ENCODE measurements at regions not wholly inside any gene's neighbourhood (a gene's known extent, or its start where the extent isn't known, plus 50 kb on each side); places are given as distances from the start of the nearest gene placed in this dataset.

DNA sequence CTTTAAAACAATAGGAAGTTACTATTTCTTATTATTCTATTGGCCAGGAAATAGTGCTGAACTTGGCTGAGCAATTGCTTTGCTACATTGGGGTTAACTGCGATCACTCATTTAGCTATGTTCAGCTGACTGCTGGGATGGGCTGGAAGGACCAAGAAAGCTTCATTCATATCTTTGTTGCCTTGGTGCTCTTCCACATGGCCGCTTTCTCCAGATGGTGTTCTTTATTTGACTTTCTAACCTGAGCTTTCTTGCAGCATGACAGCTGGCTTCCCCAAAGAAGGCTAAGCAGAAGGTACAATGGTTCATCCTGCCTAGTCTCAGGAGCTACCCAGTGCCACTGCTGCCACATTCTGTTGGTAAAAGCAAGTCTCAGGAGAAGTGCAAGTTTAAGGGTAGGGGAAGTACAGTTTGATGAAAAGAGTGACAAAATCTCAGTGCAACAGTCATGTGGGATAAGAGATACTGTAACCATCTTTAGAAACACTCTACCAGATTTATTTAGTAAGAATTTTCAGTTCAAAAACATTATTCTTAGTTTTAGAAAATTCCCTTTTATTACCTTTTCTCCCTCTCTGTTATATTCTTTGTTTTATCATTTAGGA lies 180.6 kb upstream of the RBMS1 start:
- no peak for DNase-seq (ENCODE audit: low read depth)

DNA sequence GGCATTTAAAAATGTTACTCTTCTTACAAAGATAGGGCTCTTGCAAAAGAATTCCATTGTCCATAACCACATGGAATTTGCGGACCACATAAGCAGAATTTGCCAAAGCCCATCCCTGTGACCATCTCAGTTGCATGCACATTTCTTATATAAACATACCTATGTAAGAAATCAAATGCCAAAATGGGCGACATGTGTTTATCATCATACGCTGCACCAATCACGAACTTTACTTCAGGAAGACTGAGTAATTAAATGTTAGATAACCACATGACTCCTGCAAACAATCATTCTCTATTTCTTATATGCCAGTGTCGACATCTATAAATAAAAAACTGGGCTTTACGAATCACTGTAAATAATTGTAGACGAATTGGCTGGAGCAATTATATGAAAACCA lies 186.1 kb upstream of the RBMS1 start:
- DNase-seq (ENCODE audit: low read depth), result no peak

DNA sequence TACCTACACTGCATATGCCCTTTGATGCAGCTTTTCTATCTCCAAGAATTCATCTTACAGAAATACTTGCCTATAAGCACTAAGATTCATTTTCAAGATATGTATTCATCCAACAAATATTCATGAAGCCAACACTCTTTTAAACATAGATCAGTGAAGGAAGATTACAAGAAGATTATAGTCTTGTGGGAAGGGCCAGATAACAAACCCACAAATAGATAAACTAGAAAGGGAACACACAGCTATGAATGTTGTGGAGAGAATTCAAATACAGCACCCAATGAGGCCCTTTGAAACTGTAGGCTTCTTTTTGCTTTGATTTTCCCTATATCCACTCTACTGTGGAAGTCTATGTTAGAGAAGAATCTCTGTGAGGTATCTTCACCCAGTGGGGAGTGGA lies 186.7 kb upstream of the RBMS1 start:
- no peak for DNase-seq (ENCODE audit: low read depth)

DNA sequence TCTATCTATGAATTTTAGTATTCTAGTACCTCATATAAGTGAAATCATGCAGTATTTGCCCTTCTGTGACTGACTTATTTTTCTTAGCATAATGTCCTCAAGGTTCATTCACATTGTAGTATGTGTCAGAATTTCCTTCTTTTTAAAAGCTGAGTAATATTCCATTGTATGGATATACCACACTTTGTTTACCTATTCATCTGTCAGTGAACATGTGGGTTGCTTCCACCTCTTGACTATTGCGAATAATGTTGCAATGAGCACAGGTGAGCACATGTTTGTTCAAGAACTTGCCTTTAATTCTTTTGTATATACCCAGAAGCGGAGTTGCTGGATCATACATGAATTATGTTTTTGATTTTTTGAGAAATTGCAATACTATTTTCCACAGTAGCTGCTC lies 187.4 kb upstream of the RBMS1 start:
- no peak for DNase-seq (ENCODE audit: low read depth)

DNA sequence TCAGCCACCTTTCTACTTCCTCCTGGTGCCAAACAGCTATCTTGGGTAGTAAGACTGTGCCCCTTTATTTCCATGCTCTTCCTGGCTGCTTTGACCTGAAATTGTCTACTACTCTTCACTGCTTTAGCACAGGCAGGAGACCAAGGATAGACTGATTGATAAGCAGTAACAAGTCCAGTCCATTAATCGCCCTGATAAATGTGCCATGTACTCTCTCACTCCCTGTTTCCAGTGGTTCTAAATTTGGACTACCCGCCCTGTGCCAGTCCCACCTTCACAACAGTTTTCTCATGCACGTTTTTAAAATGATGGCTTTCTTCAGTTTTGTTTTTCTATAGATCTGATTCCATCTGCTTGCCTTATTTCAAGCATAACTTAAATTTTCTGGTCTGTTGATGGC lies 189.6 kb upstream of the RBMS1 start:
- DNase-seq (ENCODE audit: low read depth), result no peak

DNA sequence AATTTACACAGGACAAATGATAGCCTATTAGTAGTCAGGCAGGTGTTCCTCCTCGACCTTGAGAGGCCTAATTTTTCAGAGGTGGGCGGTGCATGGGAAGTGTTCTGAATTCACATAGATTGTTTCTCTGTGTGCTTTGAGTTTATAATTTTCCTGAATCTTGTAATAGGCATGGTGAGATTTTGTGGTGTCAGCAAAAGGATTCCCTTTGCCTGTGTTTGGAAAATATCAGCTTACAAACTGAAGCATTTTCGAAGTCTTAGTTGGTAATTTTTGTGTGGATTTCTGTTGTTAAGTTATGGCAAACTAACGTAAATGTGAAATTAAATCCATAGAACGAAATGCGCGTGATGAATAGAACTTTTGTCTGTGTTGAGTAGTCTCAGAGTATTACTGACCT lies 194.0 kb upstream of the RBMS1 start:
- no peak for DNase-seq (ENCODE audit: low read depth)

DNA sequence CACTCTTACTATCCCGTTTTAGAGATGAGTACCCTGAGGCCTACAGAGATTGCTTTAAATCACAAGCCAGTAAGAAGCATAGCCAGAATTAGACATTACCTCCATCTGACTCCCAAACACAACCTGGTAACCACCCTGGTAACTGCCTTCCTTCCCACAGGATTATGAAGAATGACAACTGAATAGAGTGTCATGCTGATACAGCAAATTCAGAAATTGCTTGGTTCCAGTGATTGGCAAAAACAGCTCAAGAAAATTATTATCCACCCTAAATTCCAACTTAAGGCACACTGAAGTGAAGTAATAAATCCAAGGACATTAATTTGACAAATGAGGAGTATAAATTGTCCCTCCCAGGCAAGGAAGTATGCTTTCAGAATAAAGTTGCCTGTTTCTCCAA lies 195.8 kb upstream of the RBMS1 start:
- DNase-seq (ENCODE audit: low read depth), result no peak

DNA sequence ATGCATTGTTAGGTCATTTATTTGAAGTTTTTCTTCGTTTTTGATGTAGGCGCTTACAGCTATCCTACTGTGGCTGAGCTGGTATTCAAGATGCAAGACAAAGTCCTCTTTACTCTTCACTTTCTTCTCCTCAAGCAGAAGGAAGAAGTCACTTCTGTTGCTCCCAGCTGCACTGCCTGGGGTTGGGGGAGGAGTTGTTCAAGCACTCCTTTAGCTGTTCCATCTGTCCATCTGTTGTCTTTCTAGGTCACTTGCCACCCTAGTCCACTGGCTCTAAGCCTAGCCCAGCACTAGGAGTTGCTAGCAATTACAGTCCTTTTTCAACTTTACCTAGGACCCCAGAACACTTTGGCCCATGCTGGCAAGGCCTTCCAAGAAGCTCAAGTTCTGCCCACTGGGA lies 200.6 kb upstream of the RBMS1 start:
- DNase-seq (ENCODE audit: low read depth), result no peak

DNA sequence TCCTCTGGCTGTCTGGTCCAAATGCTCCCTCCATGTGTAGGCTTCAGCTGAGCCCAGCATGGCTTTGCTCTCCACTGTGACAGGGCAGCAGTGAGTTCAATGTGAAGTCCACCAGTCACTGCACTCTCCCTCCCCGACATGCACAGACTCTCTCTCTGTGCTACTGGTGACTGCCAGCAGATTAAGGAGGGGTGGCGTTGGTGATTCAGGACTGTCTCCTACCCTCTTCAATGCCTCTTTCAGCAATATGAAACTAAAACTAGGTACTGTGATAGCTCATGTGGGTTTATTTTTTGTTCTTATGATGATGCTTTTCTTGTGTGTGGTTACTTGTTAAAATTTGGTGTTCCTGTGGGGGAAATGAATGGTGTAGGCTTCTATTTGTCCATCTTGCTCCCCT lies 201.0 kb upstream of the RBMS1 start:
- no peak for DNase-seq (ENCODE audit: low read depth)

DNA sequence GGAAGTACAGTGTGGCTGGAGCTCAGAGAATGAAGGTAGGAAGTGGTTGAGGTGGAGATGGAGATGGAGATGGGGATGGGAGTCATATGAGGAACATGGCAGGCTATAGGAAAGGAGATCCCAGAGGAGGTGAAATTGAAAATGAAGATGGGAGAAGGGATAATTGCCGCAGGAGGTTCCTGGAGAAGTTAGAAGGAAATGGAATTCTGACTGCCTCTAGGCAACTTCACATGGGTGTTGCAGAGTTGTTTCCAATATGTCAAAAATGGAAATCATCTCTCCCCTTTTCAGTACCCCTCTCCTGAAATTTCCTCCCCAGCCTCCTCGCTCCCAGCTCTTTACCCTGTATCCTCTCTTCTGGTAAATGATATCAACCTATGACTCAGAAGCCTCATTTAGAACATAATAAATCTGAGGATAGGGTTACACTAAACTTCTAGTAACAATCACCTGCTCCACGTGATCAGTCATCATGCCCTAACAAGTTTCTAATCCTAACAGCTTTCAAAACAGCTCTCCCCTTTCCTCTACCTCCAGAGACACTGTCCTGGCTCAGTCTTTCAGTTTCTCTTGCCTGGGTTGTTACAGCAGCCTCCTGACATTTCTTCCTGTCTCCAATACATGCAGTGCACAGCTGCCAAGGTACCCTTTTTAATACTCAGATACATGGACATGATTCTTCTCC lies 201.9 kb upstream of the RBMS1 start:
- no peak for DNase-seq (ENCODE audit: low read depth)

DNA sequence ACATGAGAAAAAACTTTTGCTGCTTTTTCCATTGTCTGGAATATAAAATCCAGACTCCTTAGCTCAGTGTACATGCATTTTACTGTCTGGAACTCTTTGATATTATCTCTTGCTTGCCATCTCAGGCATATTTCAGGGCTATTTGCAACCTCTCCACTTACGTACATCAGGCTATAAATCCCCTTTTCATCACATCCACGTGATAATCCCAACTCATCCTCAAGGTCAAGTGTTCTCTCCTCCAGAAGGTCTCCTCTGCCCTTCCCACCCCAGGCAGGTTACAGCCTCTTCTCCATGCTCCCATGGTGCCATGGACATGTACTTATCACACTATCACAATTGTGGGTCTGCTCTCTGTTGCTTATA lies 202.5 kb upstream of the RBMS1 start:
- no peak for DNase-seq (ENCODE audit: low read depth)

DNA sequence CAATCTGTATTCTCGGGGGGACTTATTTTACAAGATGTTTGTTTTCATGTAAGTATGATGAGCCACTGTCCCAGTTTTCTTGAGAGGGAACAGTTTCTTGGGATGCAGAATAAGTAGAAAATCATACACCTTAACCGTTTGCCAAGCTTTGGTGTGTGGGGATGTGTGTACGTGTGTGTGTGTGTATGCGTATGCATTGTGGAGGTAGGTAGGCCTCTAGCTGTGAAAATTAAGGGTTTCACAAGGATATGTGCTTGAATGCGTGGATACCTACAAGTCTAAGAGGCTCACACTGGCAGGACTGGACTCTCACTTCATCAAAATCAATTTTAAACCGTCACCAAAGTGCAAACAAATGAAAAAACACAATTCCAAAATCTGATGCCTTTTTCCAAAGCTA lies 204.2 kb upstream of the RBMS1 start:
- no peak for DNase-seq (ENCODE audit: low read depth)

DNA sequence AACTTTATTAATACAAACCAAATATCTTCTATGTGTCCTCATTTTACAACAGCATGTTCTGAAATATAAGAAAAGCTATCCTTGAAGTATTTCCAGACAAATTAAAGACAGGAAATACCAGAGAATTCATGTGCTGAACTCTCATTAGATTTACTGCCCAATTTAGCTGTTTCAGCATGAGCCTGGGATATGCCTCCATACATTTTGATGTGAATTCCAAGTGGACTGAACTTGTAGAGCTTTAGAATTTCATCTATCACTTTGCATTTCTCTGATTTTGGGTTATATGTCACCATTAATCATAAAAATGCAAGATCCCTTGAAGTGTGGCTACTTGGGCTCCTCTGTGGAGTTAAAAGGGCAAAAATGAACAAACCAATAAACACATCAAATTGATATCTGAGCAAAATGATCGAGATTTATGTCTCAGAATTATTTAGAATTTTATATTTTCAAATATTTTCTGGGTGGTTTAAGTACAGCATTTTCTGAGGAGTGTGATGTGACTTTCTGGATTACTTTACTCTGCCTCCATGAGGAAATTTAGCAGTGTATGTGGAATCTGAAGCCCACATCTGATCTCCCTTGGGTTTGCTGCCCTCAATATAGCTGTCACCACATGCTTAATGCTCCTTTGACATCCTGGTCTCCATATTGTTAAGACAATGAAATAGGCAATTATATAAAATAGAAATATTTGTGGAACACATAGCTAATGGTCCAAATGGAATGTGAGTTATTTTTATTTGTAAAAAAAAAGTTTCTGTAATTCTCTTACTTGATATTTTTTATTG lies 206.6 kb upstream of the RBMS1 start:
- no peak for DNase-seq (ENCODE audit: low read depth)

DNA sequence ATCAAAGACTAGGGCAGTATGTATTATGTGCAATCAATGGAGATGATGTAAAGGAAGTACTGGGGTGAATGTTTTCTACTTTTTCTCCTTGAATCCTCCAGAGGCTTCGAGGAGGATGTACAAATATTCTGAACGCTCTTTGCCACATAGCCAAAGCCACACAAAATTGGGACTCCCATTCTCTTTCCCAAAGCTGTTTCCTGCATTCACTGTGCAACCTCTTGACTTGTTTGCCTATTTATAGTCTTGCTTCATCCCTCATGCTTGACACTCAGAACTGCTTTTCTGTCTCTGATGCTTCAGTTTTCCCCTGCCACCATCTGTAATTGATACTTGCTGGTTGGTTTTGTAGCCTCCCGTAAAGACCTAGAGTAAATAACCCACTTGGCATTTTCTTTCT lies 208.2 kb upstream of the RBMS1 start:
- no peak for DNase-seq (ENCODE audit: low read depth)

DNA sequence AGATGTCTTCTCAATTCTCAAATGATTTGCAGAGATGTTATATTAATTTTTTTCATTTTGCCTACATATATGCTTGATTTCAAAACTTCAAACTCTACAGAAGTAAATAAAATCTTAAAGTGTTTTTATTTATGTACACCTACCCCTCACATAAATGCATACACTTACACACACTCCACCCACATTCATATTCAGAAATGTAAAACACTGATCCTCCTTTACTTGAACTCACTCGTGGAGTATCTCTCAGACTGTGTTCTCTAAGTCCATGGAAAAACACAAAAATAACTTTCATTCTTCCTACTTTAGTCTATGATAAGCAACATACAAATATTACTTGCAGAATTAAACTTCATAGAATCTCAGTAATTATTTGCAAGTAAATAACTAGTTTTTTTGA lies 209.1 kb upstream of the RBMS1 start:
- DNase-seq (ENCODE audit: low read depth), result no peak

DNA sequence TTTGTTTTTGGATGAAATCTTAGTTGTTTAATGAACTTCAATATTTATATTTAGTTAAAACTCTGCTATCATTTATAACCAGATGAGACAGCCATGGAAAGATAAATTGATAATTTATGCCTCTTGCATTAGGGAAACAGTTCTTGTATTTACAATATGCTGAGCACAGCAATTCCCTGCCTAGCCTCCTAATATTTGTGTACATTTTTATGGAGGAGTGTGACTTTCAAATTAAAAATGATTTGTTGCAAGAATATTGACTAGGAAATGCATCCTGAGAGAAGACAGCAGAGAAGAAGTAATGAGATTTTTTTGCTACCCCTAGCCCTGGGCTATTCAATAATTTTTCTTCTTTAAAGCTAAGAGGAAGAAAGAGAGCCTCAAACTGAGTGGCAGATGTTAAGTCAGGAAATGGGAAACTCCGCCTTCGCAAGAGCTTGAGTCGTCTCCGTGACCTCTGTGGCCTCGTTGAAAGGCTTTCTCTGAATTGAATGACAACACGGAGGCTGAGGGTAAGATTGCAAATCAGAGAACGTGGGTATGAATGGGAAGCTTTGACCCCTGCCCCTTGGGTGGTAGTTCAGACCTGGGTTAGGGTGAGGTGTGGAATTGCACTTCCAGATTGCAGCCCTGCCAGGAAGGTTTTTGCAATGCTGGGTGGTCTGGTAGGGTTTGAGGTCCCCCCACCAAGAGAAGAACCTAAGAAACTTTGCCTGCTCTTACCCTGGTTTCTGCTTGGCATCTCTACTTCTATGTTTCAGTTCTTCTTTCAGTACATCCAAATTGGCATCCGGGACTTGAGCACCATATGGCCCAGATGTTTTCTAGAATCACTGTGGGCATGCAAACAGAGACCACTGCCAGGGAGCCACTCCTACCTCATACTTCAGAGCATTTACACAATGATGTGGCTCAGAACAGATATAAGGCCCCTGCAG lies 210.3 kb upstream of the RBMS1 start:
- no peak for DNase-seq (ENCODE audit: low read depth)

DNA sequence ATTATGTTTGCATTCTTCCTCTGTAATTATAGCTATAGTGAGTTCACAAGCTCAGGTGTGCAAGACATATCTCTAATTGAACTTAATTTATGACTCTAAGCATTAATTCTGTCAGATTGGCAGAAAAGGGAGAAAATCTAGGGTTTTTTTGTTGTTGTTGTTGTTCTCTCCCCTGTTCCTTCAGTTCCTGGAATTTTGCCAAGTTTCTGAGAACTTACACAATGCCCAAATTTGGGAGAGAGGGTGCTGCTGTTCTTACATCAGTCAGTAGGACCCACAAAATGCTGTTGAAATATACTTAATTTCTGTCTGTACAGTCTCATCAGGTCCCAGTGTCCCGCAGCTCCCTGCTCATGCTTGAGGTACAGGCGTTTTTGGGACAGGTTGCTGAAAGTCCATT lies 221.8 kb upstream of the RBMS1 start:
- DNase-seq (ENCODE audit: low read depth), result no peak

DNA sequence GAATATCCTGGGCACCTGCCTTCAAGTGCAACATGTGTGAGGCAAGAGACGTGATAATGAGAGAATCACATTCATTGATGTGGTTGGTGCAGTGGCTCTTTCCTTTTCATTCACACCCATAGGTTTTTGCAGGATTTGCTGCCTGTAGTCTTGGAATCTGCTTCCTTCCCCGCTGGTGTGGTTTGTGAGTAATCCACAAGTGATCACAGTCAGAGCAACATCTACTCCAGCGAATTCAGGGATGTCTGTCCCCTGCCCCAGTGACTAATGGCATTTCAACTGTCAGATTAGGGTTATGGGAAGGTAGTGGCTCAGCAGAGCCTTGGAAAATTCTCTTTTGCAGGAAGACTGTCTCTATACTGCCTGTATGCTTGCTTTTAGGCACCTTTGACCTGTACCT lies 225.5 kb upstream of the RBMS1 start:
- DNase-seq (ENCODE audit: low read depth), result no peak

DNA sequence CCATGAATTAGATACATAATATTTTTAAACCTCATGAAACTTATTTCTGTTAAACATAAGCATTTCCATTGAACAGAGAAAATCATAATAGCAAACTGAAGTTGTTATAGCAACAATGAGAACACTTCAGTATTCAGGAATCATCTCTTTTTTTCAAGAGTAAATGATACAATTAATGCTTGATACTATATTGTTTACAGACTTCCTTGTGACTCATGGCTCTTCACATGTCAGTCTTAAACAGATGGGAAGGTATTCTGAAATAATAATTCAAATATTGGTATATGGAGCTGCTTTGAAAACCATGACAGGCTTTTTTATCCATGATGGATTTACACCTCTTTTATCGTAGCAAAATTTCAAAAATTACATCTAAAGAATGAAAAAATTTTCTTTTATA lies 226.5 kb upstream of the RBMS1 start:
- no peak for DNase-seq (ENCODE audit: low read depth)

DNA sequence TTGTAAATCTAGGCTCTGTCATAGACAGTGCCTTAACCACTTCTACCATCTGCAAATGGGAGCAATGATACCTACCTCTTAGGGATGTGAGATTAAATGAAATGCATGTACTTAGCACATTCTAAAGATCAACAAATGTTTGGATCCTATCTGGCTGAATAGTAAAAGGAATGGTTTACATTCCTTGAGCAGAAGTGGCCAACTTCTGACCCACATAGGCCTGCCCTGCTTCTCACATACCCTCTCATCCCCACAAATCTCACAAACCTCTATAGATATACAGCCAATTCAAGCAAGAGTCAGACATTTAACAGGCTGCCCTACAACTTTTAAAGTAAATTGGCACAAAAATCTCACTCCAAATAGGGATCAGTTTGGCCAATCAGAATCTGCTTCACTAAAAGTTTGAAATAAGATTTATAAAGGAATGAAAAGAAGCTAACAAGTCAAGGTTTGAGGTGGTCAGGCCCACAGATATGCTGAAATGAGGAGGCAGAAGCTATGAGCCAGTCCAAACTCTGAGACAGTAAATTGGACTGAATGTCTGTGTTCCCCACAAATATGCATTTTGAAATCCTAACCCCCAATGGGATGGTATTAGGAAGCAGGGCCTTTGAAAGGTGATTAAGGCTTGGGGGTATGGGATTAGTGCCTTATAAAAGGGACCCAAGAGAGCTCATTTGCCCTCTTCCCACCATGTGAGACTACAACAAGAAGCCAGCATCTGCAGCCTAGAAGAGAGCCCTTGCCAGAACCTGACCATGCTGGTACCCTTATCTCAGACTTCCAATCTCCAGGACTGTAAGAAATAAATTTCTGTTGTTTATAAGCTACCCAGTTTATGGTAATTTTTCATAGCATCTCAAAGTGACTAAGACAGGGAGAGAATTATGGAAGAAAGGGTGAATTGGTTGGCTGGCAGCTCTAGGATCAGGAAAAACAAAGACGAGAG lies 227.8 kb upstream of the RBMS1 start:
- DNase-seq (ENCODE audit: low read depth), result no peak

DNA sequence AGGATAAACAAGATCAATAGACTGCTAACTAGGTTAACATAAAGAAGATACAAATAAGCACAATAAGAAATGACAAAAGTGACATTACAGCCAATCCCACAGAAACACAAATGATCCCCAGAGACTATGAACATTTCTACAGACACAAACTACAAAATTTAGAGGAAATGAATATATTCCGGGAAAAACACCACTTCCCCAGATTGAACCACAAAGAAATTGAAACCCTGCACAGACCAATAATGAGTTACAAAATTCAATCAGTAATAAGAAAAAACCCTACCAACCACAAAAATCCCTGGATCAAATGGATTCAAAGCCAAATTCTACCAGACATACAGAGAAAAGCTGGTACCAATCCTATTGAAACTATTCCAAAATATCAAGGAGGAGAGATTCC lies 232.4 kb upstream of the RBMS1 start:
- DNase-seq (ENCODE audit: low read depth), result no peak
